ENCODE measurements at regions not wholly inside any gene's neighbourhood (a gene's known extent, or its start where the extent isn't known, plus 50 kb on each side); places are given as distances from the start of the nearest gene placed in this dataset.

GRCh38 chr11:116250155-116250554 lies 522.6 kb downstream of the BUD13 start:
- intact Hi-C loops (cut with DNase I, micrococcal nuclease), result no loop called here
- no peaks in the 10 kb centered on the region for H3K36me3 ChIP-seq (ENCODE audit: low read depth)
- H3K9me3 ChIP-seq, result no peaks in the 10 kb centered on the region
- ATAC-seq (no peak), DNase-seq (no peak)
- no peak for TF ChIP-seq CTCF (IDR thresholded peaks at IDR 0.05)
- no peaks in the 10 kb centered on the region for H3K4me1 ChIP-seq (ENCODE audit: low read depth)
- no peak overlapping the region for H3K4me3 ChIP-seq

GRCh38 chr11:116249561-116249960 lies 523.2 kb downstream of the BUD13 start:
- no peaks in the 10 kb centered on the region for H3K36me3 ChIP-seq (ENCODE audit: low read depth)
- intact Hi-C loops (cut with DNase I, micrococcal nuclease), result no loop called here
- no peak for TF ChIP-seq CTCF (IDR thresholded peaks at IDR 0.05)
- H3K4me1 ChIP-seq (ENCODE audit: low read depth), result no peaks in the 10 kb centered on the region
- DNase-seq (no peak), ATAC-seq (no peak)
- no peak overlapping the region for H3K4me3 ChIP-seq
- H3K9me3 ChIP-seq, result no peaks in the 10 kb centered on the region

GRCh38 chr11:116244889-116245288 lies 527.9 kb downstream of the BUD13 start:
- intact Hi-C loops (cut with DNase I, micrococcal nuclease), result no loop called here
- no peaks in the 10 kb centered on the region for H3K4me1 ChIP-seq (ENCODE audit: low read depth)
- no peak for ATAC-seq
- H3K4me3 ChIP-seq, result no peak overlapping the region
- no peak for DNase-seq
- no peaks in the 10 kb centered on the region for H3K9me3 ChIP-seq
- TF ChIP-seq CTCF (IDR thresholded peaks at IDR 0.05), result no peak
- no peaks in the 10 kb centered on the region for H3K36me3 ChIP-seq (ENCODE audit: low read depth)

GRCh38 chr11:116244439-116244838 lies 528.3 kb downstream of the BUD13 start:
- intact Hi-C loops (cut with DNase I, micrococcal nuclease), result no loop called here
- H3K4me3 ChIP-seq, result no peak overlapping the region
- H3K36me3 ChIP-seq (ENCODE audit: low read depth), result no peaks in the 10 kb centered on the region
- no peak for TF ChIP-seq CTCF (IDR thresholded peaks at IDR 0.05)
- H3K9me3 ChIP-seq, result no peaks in the 10 kb centered on the region
- no peak for DNase-seq
- no peaks in the 10 kb centered on the region for H3K4me1 ChIP-seq (ENCODE audit: low read depth)
- ATAC-seq, result no peak

- no peaks in the 10 kb centered on the region for H3K36me3 ChIP-seq (ENCODE audit: low read depth)
- H3K9me3 ChIP-seq, result no peaks in the 10 kb centered on the region
- H3K4me1 ChIP-seq (ENCODE audit: low read depth), result no peaks in the 10 kb centered on the region
- TF ChIP-seq CTCF (IDR thresholded peaks at IDR 0.05), result no peak
- DNase-seq (no peak), ATAC-seq (no peak)
- no peak overlapping the region for H3K4me3 ChIP-seq
- intact Hi-C loops (cut with DNase I, micrococcal nuclease), result no loop called here
Observed at GRCh38 chr11:116243991-116244390, 528.8 kb downstream of the BUD13 start.

GRCh38 chr11:116242006-116242405 lies 530.8 kb downstream of the BUD13 start:
- no peak overlapping the region for H3K4me3 ChIP-seq

More at GRCh38 chr11:116242006-116242405, 530.8 kb downstream of the BUD13 start:
- DNase-seq (no peak), ATAC-seq (no peak)
- intact Hi-C loops (cut with DNase I, micrococcal nuclease), result no loop called here
- TF ChIP-seq CTCF (IDR thresholded peaks at IDR 0.05), result no peak
- Histone ChIP-seq H3K4me1 (ENCODE audit: low read depth) (no peaks in the 10 kb centered on the region), H3K36me3 (ENCODE audit: low read depth) (no peaks in the 10 kb centered on the region), H3K9me3 (no peaks in the 10 kb centered on the region)
